ENCODE measurements at regions not wholly inside any gene's neighbourhood (a gene's known extent, or its start where the extent isn't known, plus 50 kb on each side); places are given as distances from the start of the nearest gene placed in this dataset.

- no peak for DNase-seq (ENCODE audit: low read depth in 1 of 2, low spot score in 1 of 2)
- H3K27me3 ChIP-seq (ENCODE audit: insufficient read depth, poor library complexity, severe bottlenecking), result no peaks in the 10 kb centered on the region
- no peak overlapping the region for H3K4me3 ChIP-seq (replicated peaks; ENCODE audit: insufficient read depth, low read length)
- no peak overlapping the region for H3K27ac ChIP-seq (replicated peaks)
- TF ChIP-seq POLR2AphosphoS5 (IDR thresholded peaks at IDR 0.05; ENCODE audit: low read depth), result no peak
- TF ChIP-seq REST (IDR thresholded peaks at IDR 0.05; ENCODE audit: insufficient replicate concordance, low read depth), result no peak
These were observed 1087.5 kb downstream of the BCL11B start for GRCh38 chr14:98184457-98184856.

DNA sequence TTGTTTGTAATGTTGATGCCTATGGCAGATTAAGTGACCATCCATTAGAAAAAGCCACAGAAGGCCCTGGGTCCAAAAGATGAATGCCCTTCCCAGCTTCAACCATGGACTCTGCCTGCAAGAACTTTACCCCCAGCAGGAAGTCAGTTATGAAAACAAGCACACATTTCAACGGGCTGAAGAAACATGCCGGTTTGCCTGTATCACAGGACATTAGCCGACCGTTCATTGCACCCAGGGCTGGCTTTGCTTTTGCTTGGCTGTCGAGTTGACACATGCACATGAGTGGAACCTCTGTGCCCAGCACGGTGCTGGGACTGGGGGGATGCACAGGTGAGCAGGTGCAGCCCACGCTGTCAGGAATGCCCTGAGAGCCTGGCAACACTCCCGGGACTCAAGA lies 1087.0 kb downstream of the BCL11B start:
- Histone ChIP-seq H3K4me3 (replicated peaks; ENCODE audit: insufficient read depth, low read length) (no peak overlapping the region), H3K27ac (replicated peaks) (no peak overlapping the region), H3K27me3 (ENCODE audit: insufficient read depth, poor library complexity, severe bottlenecking) (no peaks in the 10 kb centered on the region)
- TF ChIP-seq CTCF (IDR thresholded peaks at IDR 0.05; ENCODE audit: insufficient read depth, low read length), result no peak
- no peak for TF ChIP-seq POLR2AphosphoS5 (IDR thresholded peaks at IDR 0.05; ENCODE audit: low read depth)
- TF ChIP-seq GABPA (IDR thresholded peaks at IDR 0.05; ENCODE audit: low read depth), result no peak
- TF ChIP-seq SPI1 (IDR thresholded peaks at IDR 0.05; ENCODE audit: borderline replicate concordance, low read depth), result no peak
- TF ChIP-seq REST (IDR thresholded peaks at IDR 0.05; ENCODE audit: insufficient replicate concordance, low read depth), result no peak
- no peak for DNase-seq (ENCODE audit: low read depth in 1 of 2, low spot score in 1 of 2)

DNA sequence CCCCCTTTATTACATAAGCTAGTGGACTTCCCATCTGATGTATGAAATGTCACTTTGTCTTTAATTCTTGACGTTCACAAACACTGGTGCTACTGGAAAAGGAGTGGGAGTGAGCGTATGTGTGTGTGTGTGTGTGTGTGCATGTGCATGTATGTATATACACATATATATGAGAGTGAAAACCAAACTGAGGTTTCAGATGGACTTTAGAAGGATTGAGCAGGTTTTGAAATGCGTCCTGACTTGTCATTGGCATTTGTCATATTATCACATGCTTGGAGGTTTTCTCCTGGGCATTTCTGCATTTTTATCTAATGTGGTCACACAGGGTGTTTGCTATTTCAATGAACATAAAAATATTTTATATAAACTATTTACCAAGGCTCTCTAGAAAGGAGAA lies 1085.9 kb downstream of the BCL11B start:
- Histone ChIP-seq H3K27me3 (ENCODE audit: insufficient read depth, poor library complexity, severe bottlenecking) (no peaks in the 10 kb centered on the region), H3K4me3 (replicated peaks; ENCODE audit: insufficient read depth, low read length) (no peak overlapping the region), H3K27ac (replicated peaks) (no peak overlapping the region)
- no peak for TF ChIP-seq CTCF (IDR thresholded peaks at IDR 0.05; ENCODE audit: insufficient read depth, low read length)
- no peak for TF ChIP-seq REST (IDR thresholded peaks at IDR 0.05; ENCODE audit: insufficient replicate concordance, low read depth)
- no peak for DNase-seq (ENCODE audit: low read depth in 1 of 2, low spot score in 1 of 2)

DNA sequence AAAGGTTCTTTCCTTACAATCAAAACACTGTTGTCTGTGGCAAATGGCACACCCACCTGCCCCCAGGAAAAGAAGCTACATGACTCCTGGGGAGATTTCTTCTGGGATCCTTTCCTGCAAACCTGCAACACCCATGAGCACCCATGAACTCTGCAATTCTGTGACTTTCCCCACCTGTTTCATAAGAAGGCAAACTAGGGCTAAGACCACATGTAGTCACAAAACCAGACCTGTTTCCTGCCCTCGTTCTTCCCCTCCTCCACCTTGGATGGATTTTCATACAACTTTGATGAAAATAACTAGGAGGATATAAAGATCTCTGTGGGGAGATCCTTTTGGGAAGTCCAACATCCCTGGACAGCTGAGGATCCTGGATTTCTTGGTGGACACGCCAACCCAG lies 1084.7 kb downstream of the BCL11B start:
- Histone ChIP-seq H3K27ac (replicated peaks) (no peak overlapping the region), H3K4me3 (replicated peaks; ENCODE audit: insufficient read depth, low read length) (no peak overlapping the region), H3K27me3 (ENCODE audit: insufficient read depth, poor library complexity, severe bottlenecking) (no peaks in the 10 kb centered on the region)
- no peak for DNase-seq (ENCODE audit: low read depth in 1 of 2, low spot score in 1 of 2)
- TF ChIP-seq SPI1 (IDR thresholded peaks at IDR 0.05; ENCODE audit: borderline replicate concordance, low read depth), result no peak
- no peak for TF ChIP-seq GABPA (IDR thresholded peaks at IDR 0.05; ENCODE audit: low read depth)
- TF ChIP-seq POLR2AphosphoS5 (IDR thresholded peaks at IDR 0.05; ENCODE audit: low read depth), result no peak
- no peak for TF ChIP-seq CTCF (IDR thresholded peaks at IDR 0.05; ENCODE audit: insufficient read depth, low read length)
- no peak for TF ChIP-seq REST (IDR thresholded peaks at IDR 0.05; ENCODE audit: insufficient replicate concordance, low read depth)
